HG03558 (cell line): ENCODE measurements at regions not wholly inside any gene's neighbourhood (a gene's known extent, or its start where the extent isn't known, plus 50 kb on each side); places are given as distances from the start of the nearest gene placed in this dataset.

Experiments
- ATAC-seq: cut with Tn5 transposase; IDR thresholded peaks from one replicate; pipeline ENCODE4 v1.9.1; 2021; ENCODE audit warnings: moderate number of reproducible peaks; ENCODE audit not compliant: unreplicated experiment; ENCODE audit errors: extremely low read depth

GRCh38 chr15:95840004-95840403, 490.5 kb upstream of the NR2F2 start:
- ATAC-seq: no peak

- ATAC-seq: no peak
Observed at GRCh38 chr15:95840855-95841254, 489.6 kb upstream of the NR2F2 start.

- ATAC-seq: no peak
Observed at GRCh38 chr15:95842576-95842975, 487.9 kb upstream of the NR2F2 start.

GRCh38 chr15:95843241-95843910, 487.1 kb upstream of the NR2F2 start:
- no peak for ATAC-seq

GRCh38 chr15:95845862-95846515, 484.5 kb upstream of the NR2F2 start:
- no peak for ATAC-seq

- ATAC-seq: no peak
Observed at GRCh38 chr15:95848126-95848525, 482.4 kb upstream of the NR2F2 start.

GRCh38 chr15:95850837-95851236, 479.7 kb upstream of the NR2F2 start:
- no peak for ATAC-seq

- ATAC-seq: no peak
Observed at GRCh38 chr15:95853350-95853749, 477.1 kb upstream of the NR2F2 start.

- no peak for ATAC-seq
Observed at GRCh38 chr15:95857124-95857757, 473.3 kb upstream of the NR2F2 start.

GRCh38 chr15:95857758-95858157, 472.7 kb upstream of the NR2F2 start:
- ATAC-seq: no peak

- no peak for ATAC-seq
Observed at GRCh38 chr15:95860406-95860805, 470.1 kb upstream of the NR2F2 start.

GRCh38 chr15:95864467-95864886, 466.0 kb upstream of the NR2F2 start:
- no peak for ATAC-seq

GRCh38 chr15:95865330-95865739, 465.2 kb upstream of the NR2F2 start:
- no peak for ATAC-seq

- ATAC-seq: no peak
Observed at GRCh38 chr15:95866711-95867440, 463.6 kb upstream of the NR2F2 start.

- no peak for ATAC-seq
Observed at GRCh38 chr15:95868450-95868849, 462.1 kb upstream of the NR2F2 start.

GRCh38 chr15:95868970-95869369, 461.5 kb upstream of the NR2F2 start:
- ATAC-seq: no peak

- ATAC-seq: no peak
Observed at GRCh38 chr15:95869920-95870319, 460.6 kb upstream of the NR2F2 start.

GRCh38 chr15:95872366-95872771, 458.1 kb upstream of the NR2F2 start:
- no peak for ATAC-seq

GRCh38 chr15:95874637-95875036, 455.9 kb upstream of the NR2F2 start:
- ATAC-seq: no peak

GRCh38 chr15:95875121-95875643, 455.3 kb upstream of the NR2F2 start:
- no peak for ATAC-seq
